Right lobe of liver (tissue), 4 donors: ENCODE measurements at regions not wholly inside any gene's neighbourhood (a gene's known extent, or its start where the extent isn't known, plus 50 kb on each side); places are given as distances from the start of the nearest gene placed in this dataset.

Experiments
- POLR2A ChIP-seq: fragments of 450-650 bp; IDR thresholded peaks from one replicate; pipeline ENCODE4 v1.6.1; 2017; ENCODE audit warnings: antibody characterized with exemption, mild to moderate bottlenecking
- TF ChIP-seq, protein P1 (sequence below), 4 donors: fragments of 200-600 bp in 3 of 4; fragments of 450-650 bp in 1 of 4; IDR thresholded peaks; one replicate each; pipeline versions ENCODE4 v1.5.1 to v1.8.0; 2016 to 2022; ENCODE audit warnings: antibody characterized with exemption in 4 of 4, mild to moderate bottlenecking in 2 of 4
- donor health status: DM: no; HTN: no; CAD: no.
- donor health status: DM: no; HTN: no; CAD: no.
- donor health status: DM: no; HTN: yes; CAD: no.

- TF ChIP-seq POLR2A, result no peak
- TF ChIP-seq, protein P1, sequence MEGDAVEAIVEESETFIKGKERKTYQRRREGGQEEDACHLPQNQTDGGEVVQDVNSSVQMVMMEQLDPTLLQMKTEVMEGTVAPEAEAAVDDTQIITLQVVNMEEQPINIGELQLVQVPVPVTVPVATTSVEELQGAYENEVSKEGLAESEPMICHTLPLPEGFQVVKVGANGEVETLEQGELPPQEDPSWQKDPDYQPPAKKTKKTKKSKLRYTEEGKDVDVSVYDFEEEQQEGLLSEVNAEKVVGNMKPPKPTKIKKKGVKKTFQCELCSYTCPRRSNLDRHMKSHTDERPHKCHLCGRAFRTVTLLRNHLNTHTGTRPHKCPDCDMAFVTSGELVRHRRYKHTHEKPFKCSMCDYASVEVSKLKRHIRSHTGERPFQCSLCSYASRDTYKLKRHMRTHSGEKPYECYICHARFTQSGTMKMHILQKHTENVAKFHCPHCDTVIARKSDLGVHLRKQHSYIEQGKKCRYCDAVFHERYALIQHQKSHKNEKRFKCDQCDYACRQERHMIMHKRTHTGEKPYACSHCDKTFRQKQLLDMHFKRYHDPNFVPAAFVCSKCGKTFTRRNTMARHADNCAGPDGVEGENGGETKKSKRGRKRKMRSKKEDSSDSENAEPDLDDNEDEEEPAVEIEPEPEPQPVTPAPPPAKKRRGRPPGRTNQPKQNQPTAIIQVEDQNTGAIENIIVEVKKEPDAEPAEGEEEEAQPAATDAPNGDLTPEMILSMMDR (IDR thresholded peaks at IDR 0.05), result no peak
Observed at GRCh38 chr3:94739420-94739819, 676.6 kb downstream of the NSUN3 start.
